Duodenal mucosa (tissue), 2 donors: ENCODE measurements at regions not wholly inside any gene's neighbourhood (a gene's known extent, or its start where the extent isn't known, plus 50 kb on each side); places are given as distances from the start of the nearest gene placed in this dataset.

Source experiments
- H3K27ac ChIP-seq: one replicate; pipeline ENCODE4 v1.7.0; 2013; ENCODE audit warnings: low read depth, low read length
- H3K27me3 ChIP-seq, 2 donors: one replicate each; pipeline ENCODE4 v1.7.0; 2013; ENCODE audit warnings: low read length in 2 of 2, control low read depth in 1 of 2; ENCODE audit not compliant: insufficient read depth in 2 of 2, control insufficient read depth in 1 of 2
- H3K36me3 ChIP-seq, 2 donors: one replicate each; pipeline ENCODE4 v1.7.0; 2013; ENCODE audit warnings: low read length in 2 of 2, control low read depth in 1 of 2; ENCODE audit not compliant: insufficient read depth in 2 of 2, control insufficient read depth in 1 of 2
- H3K4me1 ChIP-seq, 2 donors: one replicate each; pipeline ENCODE4 v1.7.0; 2013; ENCODE audit warnings: low read length in 2 of 2, control low read depth in 1 of 2; ENCODE audit not compliant: insufficient read depth in 2 of 2, control insufficient read depth in 1 of 2
- H3K4me3 ChIP-seq, 2 donors: one replicate each; pipeline ENCODE4 v1.7.0; 2013; ENCODE audit warnings: low read length in 2 of 2, low read depth in 1 of 2
- H3K9ac ChIP-seq, 2 donors: one replicate each; pipeline ENCODE4 v1.7.0; 2013; ENCODE audit warnings: low read length in 2 of 2, low read depth in 1 of 2
- H3K9me3 ChIP-seq, 2 donors: one replicate each; pipeline ENCODE4 v1.7.0; 2013; ENCODE audit warnings: low read length in 2 of 2, control low read depth in 1 of 2; ENCODE audit not compliant: control insufficient read depth in 1 of 2

DNA sequence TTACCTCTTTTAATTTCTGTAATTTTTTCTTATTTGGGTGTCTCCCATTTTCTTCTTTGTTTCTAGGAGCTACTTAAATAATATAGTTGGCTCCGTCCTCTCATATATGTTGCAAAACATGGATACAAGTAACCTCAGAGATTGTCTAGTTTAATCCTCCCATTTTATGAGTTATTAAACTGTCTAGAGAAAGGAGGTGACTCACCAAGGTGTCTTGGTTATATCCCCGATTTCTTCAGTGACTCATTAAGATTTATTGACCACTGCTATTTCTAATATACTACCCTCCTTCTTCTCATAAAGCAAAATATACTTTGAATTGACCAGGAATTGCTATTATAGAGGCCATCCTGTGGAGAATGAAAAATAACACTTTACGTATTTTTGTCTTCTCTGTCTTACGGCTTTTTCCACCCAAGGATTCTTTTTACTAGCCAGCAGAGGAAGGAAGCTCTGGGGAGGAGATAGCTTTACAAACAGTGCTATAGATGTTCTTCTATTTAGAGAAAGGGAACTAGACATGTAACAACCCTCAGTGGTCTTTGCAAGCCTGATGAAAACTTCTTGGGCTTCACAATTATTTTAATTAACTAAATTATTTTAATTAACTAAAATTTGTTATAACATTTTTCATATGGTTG is 300.4 kb upstream of the TNP1 start:
- Histone ChIP-seq H3K9me3 (no peaks in the 10 kb centered on the region), H3K4me1 (no peaks in the 10 kb centered on the region), H3K36me3 (no peaks in the 10 kb centered on the region), H3K9ac (no peak overlapping the region), H3K27ac (no peak overlapping the region), H3K27me3 (no peaks in the 10 kb centered on the region), H3K4me3 (no peak overlapping the region)

- Histone ChIP-seq H3K27ac (no peak overlapping the region), H3K9ac (no peak overlapping the region), H3K4me3 (no peak overlapping the region), H3K4me1 (no peaks in the 10 kb centered on the region), H3K9me3 (no peaks in the 10 kb centered on the region), H3K27me3 (no peaks in the 10 kb centered on the region), H3K36me3 (no peaks in the 10 kb centered on the region)
These were observed 299.1 kb upstream of the TNP1 start for GRCh38 chr2:217158928-217159327.

DNA sequence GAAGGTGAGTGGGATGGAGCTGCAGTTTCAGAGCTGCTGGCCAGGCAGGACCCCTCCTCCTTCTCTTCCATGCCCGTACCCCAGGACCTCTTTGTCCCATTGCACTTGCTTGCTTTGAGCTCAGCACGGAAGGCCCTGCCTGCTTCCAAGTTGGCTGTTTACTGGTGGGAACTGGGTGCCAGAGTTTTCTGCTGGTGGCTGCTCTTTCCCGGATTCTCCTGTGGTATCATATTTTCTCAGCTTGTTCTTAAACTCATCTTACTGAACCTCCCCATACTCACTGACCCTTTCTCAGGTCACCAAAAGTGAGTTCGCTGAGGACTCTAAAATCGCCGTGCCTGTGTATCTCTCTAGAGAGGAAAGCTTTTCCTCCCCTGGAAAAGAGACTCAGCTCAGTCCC is 297.7 kb upstream of the TNP1 start:
- no peaks in the 10 kb centered on the region for H3K9me3 ChIP-seq
- H3K9ac ChIP-seq = no peak overlapping the region
- no peak overlapping the region for H3K4me3 ChIP-seq
- H3K27me3 ChIP-seq = no peaks in the 10 kb centered on the region
- H3K27ac ChIP-seq = no peak overlapping the region
- H3K36me3 ChIP-seq = no peaks in the 10 kb centered on the region
- no peaks in the 10 kb centered on the region for H3K4me1 ChIP-seq

DNA sequence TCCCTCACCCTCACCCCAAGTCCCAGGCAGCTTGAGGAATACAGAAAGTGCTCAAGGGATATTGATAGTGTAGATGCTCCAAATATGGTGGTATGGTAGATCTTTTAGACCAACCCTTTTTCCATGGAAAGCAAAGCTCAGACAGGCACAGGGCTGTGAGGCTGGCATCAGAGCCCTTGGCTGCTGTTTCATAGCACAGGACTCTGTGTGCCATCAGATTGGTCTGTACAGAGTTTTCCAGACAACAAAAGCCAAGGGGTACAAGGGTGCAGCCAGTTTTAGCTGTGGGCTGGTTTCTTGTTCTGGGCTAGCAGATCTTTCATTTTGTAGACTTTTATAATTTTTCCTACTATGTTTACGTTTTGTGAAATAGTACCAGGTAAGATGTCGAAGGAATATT is 296.9 kb upstream of the TNP1 start:
- Histone ChIP-seq H3K4me1 (no peaks in the 10 kb centered on the region), H3K36me3 (no peaks in the 10 kb centered on the region), H3K27me3 (no peaks in the 10 kb centered on the region), H3K9ac (no peak overlapping the region), H3K4me3 (no peak overlapping the region), H3K27ac (no peak overlapping the region), H3K9me3 (no peaks in the 10 kb centered on the region)

DNA sequence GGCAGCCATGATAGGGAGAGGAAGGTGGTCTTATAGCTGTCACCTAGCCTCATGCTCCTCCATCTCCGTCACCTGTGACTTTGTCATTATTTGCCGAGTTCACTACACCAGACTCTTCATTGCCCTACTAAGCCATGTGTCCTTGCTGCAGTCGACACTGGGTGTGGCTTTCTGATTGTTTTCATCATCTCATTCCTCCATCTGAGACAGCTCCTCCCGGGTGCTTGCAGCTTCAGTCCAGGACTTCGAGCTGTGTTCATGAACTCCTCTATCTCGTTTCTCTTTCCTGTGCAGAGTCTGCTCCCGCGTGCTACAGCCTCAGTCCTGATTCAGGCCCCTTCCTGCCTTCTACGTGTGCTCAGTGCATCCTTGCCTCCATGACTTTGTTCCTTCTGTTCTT is 295.1 kb upstream of the TNP1 start:
- H3K4me3 ChIP-seq = no peak overlapping the region
- H3K36me3 ChIP-seq = no peaks in the 10 kb centered on the region
- H3K9ac ChIP-seq = no peak overlapping the region
- no peaks in the 10 kb centered on the region for H3K9me3 ChIP-seq
- no peaks in the 10 kb centered on the region for H3K4me1 ChIP-seq
- H3K27ac ChIP-seq = no peak overlapping the region
- no peaks in the 10 kb centered on the region for H3K27me3 ChIP-seq

DNA sequence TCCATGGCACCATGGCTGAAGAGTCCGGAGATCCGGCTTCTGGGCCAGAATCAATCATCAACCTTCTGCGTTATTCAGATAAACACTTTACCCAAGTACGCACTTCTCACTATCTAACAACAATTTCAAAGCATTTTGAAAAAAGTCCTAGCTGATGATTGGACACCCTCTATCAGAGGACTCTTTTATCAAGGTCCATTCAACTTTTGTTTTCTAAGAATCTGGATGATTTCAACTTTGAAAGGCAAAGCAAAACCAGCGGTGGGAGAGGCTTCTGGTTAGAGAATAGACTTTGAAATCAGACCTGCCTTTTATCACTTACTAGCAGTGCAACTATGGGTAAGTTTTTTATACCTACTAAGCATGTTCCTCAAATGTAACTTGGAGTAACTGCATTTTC is 293.6 kb upstream of the TNP1 start:
- no peaks in the 10 kb centered on the region for H3K9me3 ChIP-seq
- H3K27ac ChIP-seq = no peak overlapping the region
- H3K9ac ChIP-seq = no peak overlapping the region
- no peaks in the 10 kb centered on the region for H3K4me1 ChIP-seq
- no peaks in the 10 kb centered on the region for H3K27me3 ChIP-seq
- H3K4me3 ChIP-seq = no peak overlapping the region
- no peaks in the 10 kb centered on the region for H3K36me3 ChIP-seq

DNA sequence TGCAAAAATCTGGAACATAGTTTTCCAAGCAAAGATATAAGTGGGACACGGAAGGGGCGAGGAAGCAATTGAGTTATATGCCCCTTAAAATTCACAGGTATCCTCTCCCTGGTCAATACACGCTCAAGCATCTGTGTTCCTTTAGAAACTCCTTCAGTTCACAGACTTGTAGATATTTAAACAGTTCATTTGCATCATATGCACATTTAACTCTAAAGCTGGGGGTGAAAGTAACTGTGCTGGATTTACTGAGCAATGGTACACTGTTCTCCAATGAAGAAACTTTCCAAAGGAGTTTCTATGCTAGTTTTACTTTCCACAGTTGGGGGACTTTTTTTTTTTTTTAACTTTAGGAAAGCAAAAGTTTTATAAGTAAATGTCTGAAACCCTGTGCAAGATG is 293.0 kb upstream of the TNP1 start:
- Histone ChIP-seq H3K4me1 (no peaks in the 10 kb centered on the region), H3K36me3 (no peaks in the 10 kb centered on the region), H3K4me3 (no peak overlapping the region), H3K27me3 (no peaks in the 10 kb centered on the region), H3K9me3 (no peaks in the 10 kb centered on the region), H3K9ac (no peak overlapping the region), H3K27ac (no peak overlapping the region)

- H3K4me1 ChIP-seq = no peaks in the 10 kb centered on the region
- no peaks in the 10 kb centered on the region for H3K9me3 ChIP-seq
- no peak overlapping the region for H3K9ac ChIP-seq
- no peaks in the 10 kb centered on the region for H3K36me3 ChIP-seq
- H3K27me3 ChIP-seq = no peaks in the 10 kb centered on the region
- H3K4me3 ChIP-seq = no peak overlapping the region
- no peak overlapping the region for H3K27ac ChIP-seq
These were observed 291.8 kb upstream of the TNP1 start for GRCh38 chr2:217151509-217152206.

DNA sequence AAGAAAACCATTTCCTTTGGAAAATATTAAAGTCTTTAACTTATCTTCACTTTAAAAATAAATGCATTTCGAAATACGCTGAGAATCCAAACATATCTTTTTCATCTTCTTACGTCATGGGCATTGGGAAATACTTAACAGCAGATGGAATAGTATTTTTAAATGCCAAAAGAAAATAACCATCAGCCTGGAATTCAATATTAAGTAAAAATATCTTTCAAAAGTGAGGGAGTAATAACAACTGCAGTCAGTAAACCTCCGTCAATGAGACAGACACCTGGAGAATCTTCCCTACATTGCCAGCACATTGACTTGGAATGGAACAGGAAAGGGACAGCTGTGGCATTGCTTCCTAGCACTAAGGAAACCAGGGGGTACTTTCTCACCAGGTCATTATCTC is 290.4 kb upstream of the TNP1 start:
- no peaks in the 10 kb centered on the region for H3K27me3 ChIP-seq

DNA sequence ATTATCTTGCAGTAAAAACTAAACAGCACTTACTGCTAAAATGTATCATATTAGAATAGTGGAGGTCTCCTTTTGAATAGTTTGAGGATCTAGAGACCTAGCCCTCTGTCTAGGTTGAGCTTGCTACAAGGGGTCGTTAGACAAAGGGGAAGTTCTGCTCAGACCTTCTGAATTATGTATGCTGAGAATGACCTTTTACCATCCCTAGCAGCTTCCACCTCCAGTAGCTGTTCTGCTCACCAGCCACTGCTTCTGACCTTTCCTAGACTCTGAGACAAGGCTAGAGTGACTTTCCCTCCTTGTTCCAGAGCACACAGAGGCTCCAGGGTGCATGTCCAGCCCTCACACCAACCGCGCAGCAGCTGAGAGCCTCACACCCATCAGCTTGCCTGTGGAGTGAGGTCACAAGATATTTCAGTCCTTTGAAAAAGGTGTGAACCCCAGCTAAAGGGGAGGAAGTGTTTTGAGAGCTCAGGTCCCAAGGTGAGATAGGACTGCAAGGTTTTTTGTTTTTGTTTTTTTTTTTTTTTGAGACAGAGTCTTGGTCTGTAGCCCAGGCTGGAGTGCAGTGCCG is 289.3 kb upstream of the TNP1 start:
- Histone ChIP-seq H3K9me3 (no peaks in the 10 kb centered on the region), H3K27me3 (no peaks in the 10 kb centered on the region), H3K36me3 (no peaks in the 10 kb centered on the region), H3K4me3 (no peak overlapping the region), H3K4me1 (no peaks in the 10 kb centered on the region), H3K9ac (no peak overlapping the region), H3K27ac (no peak overlapping the region)

More for the DNA sequence above, 290.4 kb upstream of the TNP1 start:
- Histone ChIP-seq H3K27ac (no peak overlapping the region), H3K9me3 (no peaks in the 10 kb centered on the region), H3K9ac (no peak overlapping the region), H3K4me1 (no peaks in the 10 kb centered on the region), H3K36me3 (no peaks in the 10 kb centered on the region), H3K4me3 (no peak overlapping the region)
